ENCODE measurements at regions not wholly inside any gene's neighbourhood (a gene's known extent, or its start where the extent isn't known, plus 50 kb on each side); places are given as distances from the start of the nearest gene placed in this dataset.
"Not testable (repeated sequence)": the region's sequence is repeated elsewhere in the genome, so short reads cannot be mapped to it uniquely, and the experiment has no call there.

DNA sequence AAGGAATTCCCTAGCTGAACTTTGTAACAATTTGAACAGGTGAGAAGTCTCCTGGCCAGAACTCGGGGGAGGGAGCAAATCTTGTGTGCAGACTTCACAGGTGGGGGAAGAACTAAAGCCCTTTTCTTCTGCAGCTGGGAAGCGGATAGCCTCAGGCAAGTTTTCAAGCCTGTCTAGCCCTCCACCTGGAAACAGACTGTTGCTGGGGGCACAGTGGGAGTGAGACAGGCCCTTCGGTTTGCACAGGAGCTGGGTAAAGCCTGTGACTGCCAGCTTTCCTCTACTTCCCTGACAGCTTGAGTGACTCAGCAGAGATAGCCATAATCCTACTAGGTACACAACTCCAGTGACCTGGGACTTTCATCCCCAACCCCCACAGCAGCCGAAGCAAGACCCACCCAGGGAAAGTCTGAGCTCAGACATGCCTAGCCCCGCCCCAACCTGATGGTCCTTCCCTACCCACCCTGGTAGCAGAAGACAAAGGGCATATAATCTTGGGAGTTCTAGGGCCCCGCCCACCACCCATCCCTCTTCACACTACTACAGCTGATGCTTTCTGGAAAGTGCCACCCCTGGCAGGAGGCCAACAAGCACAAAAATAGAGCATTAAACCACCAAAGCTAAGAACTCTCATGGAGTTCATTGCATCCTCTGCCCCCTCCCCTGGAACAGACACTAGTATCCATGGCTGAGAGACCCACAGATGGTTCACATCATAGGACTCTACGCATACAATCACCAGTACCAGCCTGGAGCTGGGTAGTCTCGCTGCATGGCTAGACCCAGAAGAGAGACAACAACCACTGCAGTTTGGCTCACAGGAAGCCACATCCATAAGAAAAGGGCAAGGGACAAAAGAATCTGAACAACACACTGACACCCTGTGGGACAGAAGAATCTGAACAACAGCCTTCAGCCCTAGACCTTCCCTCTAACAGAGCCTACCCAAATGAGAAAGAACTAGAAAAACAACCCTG lies 479.0 kb downstream of the RAP2B start:
- TF ChIP-seq, protein P1, sequence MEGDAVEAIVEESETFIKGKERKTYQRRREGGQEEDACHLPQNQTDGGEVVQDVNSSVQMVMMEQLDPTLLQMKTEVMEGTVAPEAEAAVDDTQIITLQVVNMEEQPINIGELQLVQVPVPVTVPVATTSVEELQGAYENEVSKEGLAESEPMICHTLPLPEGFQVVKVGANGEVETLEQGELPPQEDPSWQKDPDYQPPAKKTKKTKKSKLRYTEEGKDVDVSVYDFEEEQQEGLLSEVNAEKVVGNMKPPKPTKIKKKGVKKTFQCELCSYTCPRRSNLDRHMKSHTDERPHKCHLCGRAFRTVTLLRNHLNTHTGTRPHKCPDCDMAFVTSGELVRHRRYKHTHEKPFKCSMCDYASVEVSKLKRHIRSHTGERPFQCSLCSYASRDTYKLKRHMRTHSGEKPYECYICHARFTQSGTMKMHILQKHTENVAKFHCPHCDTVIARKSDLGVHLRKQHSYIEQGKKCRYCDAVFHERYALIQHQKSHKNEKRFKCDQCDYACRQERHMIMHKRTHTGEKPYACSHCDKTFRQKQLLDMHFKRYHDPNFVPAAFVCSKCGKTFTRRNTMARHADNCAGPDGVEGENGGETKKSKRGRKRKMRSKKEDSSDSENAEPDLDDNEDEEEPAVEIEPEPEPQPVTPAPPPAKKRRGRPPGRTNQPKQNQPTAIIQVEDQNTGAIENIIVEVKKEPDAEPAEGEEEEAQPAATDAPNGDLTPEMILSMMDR (IDR thresholded peaks at IDR 0.05; ENCODE audit: low read depth, low read length, missing control alignments), result no peak
- H3K4me3 ChIP-seq (ENCODE audit: low read depth, low read length), result no peak overlapping the region
- no peak for DNase-seq
- H3K36me3 ChIP-seq (replicated peaks), result no peaks in the 10 kb centered on the region
- no peaks in the 10 kb centered on the region for H3K27me3 ChIP-seq (replicated peaks)
- in situ Hi-C loops (cut with HindIII; ENCODE audit: low pct_ligation_motif_present, low sequenced_read_pairs), result no loop called here
- H3K27ac ChIP-seq, result no peak overlapping the region

DNA sequence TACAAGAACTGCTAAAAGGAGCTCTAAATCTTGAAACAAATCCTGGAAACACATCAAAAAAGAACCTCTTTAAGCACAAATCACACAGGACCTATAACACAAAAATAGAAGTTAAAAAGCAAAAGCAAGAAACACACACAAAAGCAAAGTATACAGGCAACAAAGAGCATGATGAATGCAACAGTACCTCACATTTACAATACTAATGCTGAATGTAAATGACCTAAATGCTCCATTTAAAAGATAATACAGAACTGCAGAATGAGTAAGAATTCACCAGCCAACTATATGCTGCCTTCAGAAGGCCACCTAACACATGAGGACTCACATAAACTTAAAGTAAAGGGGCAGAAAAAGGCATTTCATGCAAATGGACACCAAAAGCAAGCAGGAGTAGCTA lies 478.6 kb upstream of the ARHGEF26 start:
- in situ Hi-C loops (cut with HindIII; ENCODE audit: low pct_ligation_motif_present, low sequenced_read_pairs); H3K4me3 ChIP-seq (ENCODE audit: low read depth, low read length); H3K27ac ChIP-seq; H3K36me3 ChIP-seq (replicated peaks); DNase-seq; H3K27me3 ChIP-seq (replicated peaks): not testable (repeated sequence)

DNA sequence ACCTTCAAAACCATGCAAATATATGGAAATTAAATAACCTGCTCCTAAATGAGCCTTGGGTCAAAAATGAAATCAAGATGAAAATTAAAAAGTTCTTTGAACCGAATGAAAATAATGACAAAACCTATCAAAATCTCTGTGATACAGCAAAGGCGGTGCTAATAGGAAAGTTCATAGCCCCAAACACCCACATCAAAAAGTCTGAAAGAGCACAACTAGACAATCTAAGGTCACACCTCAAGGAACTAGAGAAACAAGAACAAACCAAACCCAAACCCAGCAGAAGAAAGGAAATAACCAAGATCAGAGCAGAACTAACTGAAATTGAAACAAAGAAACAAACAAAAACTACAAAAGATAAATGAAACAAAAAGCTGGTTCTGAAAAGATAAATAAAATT lies 477.7 kb upstream of the ARHGEF26 start:
- H3K4me3 ChIP-seq (ENCODE audit: low read depth, low read length); H3K27ac ChIP-seq; H3K36me3 ChIP-seq (replicated peaks); H3K27me3 ChIP-seq (replicated peaks); DNase-seq; in situ Hi-C loops (cut with HindIII; ENCODE audit: low pct_ligation_motif_present, low sequenced_read_pairs): not testable (repeated sequence)

DNA sequence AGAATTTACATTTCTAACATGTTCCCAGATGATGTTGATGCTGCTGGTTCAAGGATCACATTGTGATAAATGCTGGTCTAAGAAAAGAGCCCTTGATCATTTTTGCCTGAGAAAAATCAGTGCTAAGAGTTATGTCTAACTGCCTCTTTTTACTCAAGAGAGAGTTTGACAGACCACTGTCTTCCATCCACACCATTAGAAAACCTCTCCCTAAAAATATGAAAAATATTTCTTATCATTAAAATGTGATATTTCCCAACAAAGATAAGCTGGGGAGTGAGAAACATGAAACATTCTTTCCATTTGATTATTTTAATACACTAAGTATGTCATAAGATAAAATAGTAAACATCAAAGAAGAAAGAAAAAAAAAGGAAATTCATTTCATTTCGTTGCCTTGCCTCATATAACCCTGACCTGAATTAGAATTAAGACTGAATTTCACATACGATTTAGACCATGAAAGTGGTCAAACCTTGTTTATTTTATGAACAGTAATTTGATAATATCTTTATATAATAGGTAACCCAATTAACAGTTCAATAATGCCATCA lies 471.8 kb upstream of the ARHGEF26 start:
- no peaks in the 10 kb centered on the region for H3K27me3 ChIP-seq (replicated peaks)
- H3K36me3 ChIP-seq (replicated peaks), result no peaks in the 10 kb centered on the region
- no peak overlapping the region for H3K27ac ChIP-seq
- TF ChIP-seq, protein P1 (IDR thresholded peaks at IDR 0.05; ENCODE audit: low read depth, low read length, missing control alignments), result no peak
- in situ Hi-C loops (cut with HindIII; ENCODE audit: low pct_ligation_motif_present, low sequenced_read_pairs), result no loop called here
- no peak overlapping the region for H3K4me3 ChIP-seq (ENCODE audit: low read depth, low read length)
- no peak for DNase-seq

DNA sequence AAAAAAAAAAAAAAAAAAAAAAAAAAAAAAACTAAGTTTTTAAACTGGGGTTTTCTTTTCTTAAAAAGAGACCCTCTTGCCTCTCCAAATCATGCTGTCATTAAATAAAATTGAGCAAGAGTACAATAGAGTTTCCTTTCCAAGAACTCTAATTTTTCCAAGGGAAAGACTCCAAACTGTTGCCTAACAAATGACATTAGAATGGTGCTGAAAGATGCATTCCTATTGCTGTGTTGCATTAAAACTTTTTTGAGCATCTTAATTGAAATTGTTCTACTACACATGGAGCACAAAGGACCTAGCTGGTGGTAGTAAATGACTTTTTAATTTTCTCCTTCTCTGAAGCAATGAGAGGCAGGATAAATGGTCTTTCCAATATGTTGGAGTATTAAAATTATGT lies 469.1 kb upstream of the ARHGEF26 start:
- Histone ChIP-seq H3K4me3 (ENCODE audit: low read depth, low read length) (no peak overlapping the region), H3K27me3 (replicated peaks) (no peaks in the 10 kb centered on the region), H3K27ac (no peak overlapping the region), H3K36me3 (replicated peaks) (no peaks in the 10 kb centered on the region)
- in situ Hi-C loops (cut with HindIII; ENCODE audit: low pct_ligation_motif_present, low sequenced_read_pairs), result no loop called here
- TF ChIP-seq, protein P1 (IDR thresholded peaks at IDR 0.05; ENCODE audit: low read depth, low read length, missing control alignments), result no peak
- no peak for DNase-seq

DNA sequence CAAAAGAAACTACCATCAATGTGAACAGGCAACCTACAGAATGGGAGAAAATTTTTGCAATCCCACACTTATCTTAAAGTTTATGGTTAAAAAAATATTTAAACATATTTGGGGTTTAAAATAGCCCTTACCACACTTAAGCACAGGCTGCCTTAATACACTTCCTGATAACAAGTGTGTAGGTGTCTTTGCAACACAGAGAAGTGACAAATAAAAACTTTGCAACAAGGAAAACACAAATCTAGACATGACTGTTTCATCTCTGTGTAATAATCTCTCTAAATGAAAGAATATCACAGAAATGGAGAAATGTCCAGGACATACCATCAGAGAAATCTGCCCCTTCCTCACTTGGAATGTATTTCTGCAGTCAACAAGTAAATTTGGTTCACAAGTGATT lies 464.1 kb upstream of the ARHGEF26 start:
- in situ Hi-C loops (cut with HindIII; ENCODE audit: low pct_ligation_motif_present, low sequenced_read_pairs), result no loop called here
- DNase-seq, result no peak
- no peaks in the 10 kb centered on the region for H3K36me3 ChIP-seq (replicated peaks)

More for the DNA sequence above, 464.1 kb upstream of the ARHGEF26 start:
- no peak overlapping the region for H3K4me3 ChIP-seq (ENCODE audit: low read depth, low read length)
- no peak overlapping the region for H3K27ac ChIP-seq
- H3K27me3 ChIP-seq (replicated peaks), result no peaks in the 10 kb centered on the region
- TF ChIP-seq, protein P1 (IDR thresholded peaks at IDR 0.05; ENCODE audit: low read depth, low read length, missing control alignments), result no peak
